ENCODE measurements at regions not wholly inside any gene's neighbourhood (a gene's known extent, or its start where the extent isn't known, plus 50 kb on each side); places are given as distances from the start of the nearest gene placed in this dataset.
"Not testable (repeated sequence)": the region's sequence is repeated elsewhere in the genome, so short reads cannot be mapped to it uniquely, and the experiment has no call there.

- DNase-seq: no peak
These were observed 84.1 kb upstream of the ASB18 start for GRCh38 chr2:236348279-236348678.

- no peak for DNase-seq
These were observed 84.8 kb upstream of the ASB18 start for GRCh38 chr2:236348976-236349375.

- DNase-seq: no peak
These were observed 86.2 kb upstream of the ASB18 start for GRCh38 chr2:236350426-236350825.

GRCh38 chr2:236351966-236352525 is 87.8 kb upstream of the ASB18 start:
- no peak for DNase-seq

- peak; percentile 38 for DNase-seq
These were observed 88.8 kb upstream of the ASB18 start for GRCh38 chr2:236352761-236353593.

- DNase-seq: no peak
These were observed 89.4 kb upstream of the ASB18 start for GRCh38 chr2:236353594-236353942.

GRCh38 chr2:236354056-236354940 is 90.1 kb upstream of the ASB18 start:
- DNase-seq: no peak

GRCh38 chr2:236354973-236355595 is 90.9 kb upstream of the ASB18 start:
- DNase-seq: no peak

- no peak for DNase-seq
These were observed 91.7 kb upstream of the ASB18 start for GRCh38 chr2:236355911-236356310.

- DNase-seq: not testable (repeated sequence)
These were observed 92.1 kb upstream of the ASB18 start for GRCh38 chr2:236356321-236356720.

GRCh38 chr2:236358482-236358881 is 94.3 kb upstream of the ASB18 start:
- DNase-seq: not testable (repeated sequence)

- no peak for DNase-seq
These were observed 95.3 kb upstream of the ASB18 start for GRCh38 chr2:236359426-236360045.

- no peak for DNase-seq
These were observed 96.3 kb upstream of the ASB18 start for GRCh38 chr2:236360496-236360895.

- no peak for DNase-seq
These were observed 99.6 kb upstream of the ASB18 start for GRCh38 chr2:236363711-236364277.

GRCh38 chr2:236365258-236366048 is 101.2 kb upstream of the ASB18 start:
- no peak for DNase-seq

GRCh38 chr2:236366049-236366387 is 101.8 kb upstream of the ASB18 start:
- DNase-seq: no peak

- no peak for DNase-seq
These were observed 102.2 kb upstream of the ASB18 start for GRCh38 chr2:236366397-236366796.

GRCh38 chr2:236367506-236368289 is 103.5 kb upstream of the ASB18 start:
- DNase-seq: no peak

GRCh38 chr2:236369661-236370062 is 105.5 kb upstream of the ASB18 start:
- no peak for DNase-seq

- no peak for DNase-seq
These were observed 106.7 kb upstream of the ASB18 start for GRCh38 chr2:236370847-236371409.
